GM20000 (cell line): ENCODE measurements at regions not wholly inside any gene's neighbourhood (a gene's known extent, or its start where the extent isn't known, plus 50 kb on each side); places are given as distances from the start of the nearest gene placed in this dataset.

Source experiments
- DNase-seq: peaks from one replicate; pipeline ENCODE4 v3.0.0; 2012; ENCODE audit warnings: low spot score
- TF ChIP-seq, protein P1 (sequence below): IDR thresholded peaks from 2 replicates; pipeline ENCODE4 v1.5.1; 2012; ENCODE audit warnings: mild to moderate bottlenecking, control low read depth; ENCODE audit errors: extremely low read depth, missing control alignments

DNA sequence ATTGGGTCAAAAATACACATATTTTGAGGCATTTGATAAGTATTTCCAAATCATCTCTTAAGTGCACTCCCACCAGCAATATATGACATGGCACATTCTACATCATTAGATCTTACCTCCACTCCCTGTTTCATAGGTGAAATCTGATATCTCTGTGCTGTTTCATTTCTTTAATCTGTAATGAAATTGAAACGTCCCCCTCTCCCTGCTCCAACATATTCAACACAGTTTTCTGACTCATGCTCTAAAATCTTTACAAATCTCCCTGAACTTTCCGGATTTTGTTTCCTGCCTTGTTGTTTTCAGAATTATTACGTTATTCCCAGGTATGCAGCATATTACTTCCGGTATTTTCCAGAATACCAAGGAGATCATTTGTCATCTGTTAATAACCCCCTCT, 66.1 kb upstream of the AKT3 start:
- DNase-seq = no peak
- TF ChIP-seq, protein P1, sequence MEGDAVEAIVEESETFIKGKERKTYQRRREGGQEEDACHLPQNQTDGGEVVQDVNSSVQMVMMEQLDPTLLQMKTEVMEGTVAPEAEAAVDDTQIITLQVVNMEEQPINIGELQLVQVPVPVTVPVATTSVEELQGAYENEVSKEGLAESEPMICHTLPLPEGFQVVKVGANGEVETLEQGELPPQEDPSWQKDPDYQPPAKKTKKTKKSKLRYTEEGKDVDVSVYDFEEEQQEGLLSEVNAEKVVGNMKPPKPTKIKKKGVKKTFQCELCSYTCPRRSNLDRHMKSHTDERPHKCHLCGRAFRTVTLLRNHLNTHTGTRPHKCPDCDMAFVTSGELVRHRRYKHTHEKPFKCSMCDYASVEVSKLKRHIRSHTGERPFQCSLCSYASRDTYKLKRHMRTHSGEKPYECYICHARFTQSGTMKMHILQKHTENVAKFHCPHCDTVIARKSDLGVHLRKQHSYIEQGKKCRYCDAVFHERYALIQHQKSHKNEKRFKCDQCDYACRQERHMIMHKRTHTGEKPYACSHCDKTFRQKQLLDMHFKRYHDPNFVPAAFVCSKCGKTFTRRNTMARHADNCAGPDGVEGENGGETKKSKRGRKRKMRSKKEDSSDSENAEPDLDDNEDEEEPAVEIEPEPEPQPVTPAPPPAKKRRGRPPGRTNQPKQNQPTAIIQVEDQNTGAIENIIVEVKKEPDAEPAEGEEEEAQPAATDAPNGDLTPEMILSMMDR = no peak

DNA sequence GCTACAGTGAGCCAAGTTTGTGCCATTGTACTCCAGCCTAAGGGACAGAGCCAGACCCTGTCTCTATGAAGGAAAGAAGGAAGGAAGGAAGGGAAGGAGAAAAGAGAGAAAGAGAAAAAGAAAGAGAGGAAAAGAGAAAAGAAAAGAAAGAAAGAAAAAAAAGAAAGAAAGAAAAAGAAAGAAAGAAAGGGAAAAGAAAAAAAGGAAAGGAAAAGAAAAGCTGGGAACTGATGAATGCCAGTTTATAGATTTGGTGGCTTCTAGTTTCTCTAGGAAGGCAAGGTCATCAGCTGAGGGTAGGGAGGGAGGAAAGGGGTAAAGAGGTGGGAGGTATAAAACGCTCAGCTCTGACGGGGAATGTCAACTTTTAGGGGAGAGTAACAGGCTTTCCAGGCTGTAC, 62.3 kb upstream of the AKT3 start:
- TF ChIP-seq, protein P1 = no peak
- no peak for DNase-seq

DNA sequence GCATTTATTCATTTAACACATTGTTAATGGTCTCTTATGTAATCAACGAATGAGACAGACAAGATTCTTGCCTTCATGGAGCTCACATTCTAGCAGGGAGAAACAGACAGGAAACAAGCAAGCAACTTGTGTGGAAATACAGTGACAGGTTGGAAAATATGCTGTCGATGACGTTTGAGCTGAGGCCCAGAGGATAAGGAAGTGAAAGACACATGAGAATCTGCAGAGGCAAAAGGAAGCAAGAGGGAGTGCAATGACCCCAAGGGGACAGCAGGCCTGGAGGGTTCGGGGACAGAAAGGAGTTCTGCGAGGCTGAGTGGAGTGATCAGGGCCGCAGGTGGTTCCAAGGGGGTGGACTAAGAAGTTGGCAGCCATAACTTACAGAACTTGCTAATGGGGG, 60.6 kb upstream of the AKT3 start:
- TF ChIP-seq, protein P1 = no peak
- DNase-seq = no peak

DNA sequence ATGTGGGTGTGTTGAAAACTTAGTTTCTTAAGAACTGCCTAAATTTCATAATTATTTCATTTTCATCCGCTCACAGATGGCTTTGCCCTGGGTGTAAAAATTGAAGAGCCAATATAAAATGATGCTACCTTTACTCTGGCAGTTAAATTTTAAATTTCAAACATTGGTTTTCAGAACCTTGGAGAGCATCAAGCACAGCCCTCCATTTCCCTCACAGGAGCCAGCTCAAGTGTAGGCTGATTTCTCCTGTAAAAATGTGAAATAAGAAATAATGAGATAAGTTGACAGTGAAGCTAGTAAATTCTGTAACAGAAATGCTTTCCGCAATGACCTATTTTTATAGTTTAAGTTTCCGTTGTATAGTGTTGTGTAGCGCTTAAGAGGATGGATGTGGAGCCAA, 53.9 kb upstream of the AKT3 start:
- no peak for DNase-seq
- TF ChIP-seq, protein P1 = no peak

DNA sequence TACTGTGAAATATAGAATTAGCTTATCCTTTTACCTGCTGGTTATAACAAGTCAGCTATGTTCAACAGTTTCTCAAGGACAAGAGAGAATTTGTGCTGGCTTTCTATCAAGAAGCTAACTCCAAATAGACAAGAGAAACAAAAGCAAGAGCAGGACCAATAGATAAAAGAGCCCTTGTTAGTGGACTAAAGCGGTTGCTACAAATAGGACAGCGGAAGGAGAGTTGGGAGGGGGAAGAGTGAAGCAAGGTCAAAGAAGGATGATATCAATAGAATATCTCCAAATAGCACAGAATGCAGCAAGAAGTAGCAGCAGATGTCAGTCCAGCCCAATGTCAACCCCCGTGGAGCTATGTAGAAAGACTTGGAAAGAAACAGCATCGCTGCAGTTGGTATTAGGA, 53.0 kb upstream of the AKT3 start:
- TF ChIP-seq, protein P1 = no peak
- no peak for DNase-seq

DNA sequence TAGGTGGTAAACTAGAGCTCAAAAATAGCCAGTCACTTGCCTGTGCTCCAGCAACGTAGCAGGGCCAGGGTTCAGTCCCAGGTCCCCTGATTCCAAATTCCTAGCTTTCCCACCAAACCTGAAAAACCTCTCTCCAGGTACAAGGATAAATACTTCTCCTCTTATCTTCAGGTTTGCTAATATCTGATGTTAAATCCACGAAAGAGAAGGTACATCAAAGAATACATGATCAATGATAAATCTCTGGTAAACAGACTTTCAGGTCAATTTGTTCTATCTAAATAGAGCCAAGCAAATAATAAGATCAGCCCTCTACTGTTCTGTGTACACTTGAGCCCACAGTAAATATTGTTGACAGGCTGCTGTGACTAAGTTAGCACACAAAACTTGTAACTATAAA, 52.1 kb upstream of the AKT3 start:
- TF ChIP-seq, protein P1 = no peak
- no peak for DNase-seq
